DMS153 treated with DMSO at 0.1 percent for 48 hours (cell line): ENCODE measurements at regions not wholly inside any gene's neighbourhood (a gene's known extent, or its start where the extent isn't known, plus 50 kb on each side); places are given as distances from the start of the nearest gene placed in this dataset.
"Not testable (repeated sequence)": the region's sequence is repeated elsewhere in the genome, so short reads cannot be mapped to it uniquely, and the experiment has no call there.

Source experiments
- DNase-seq: peaks from one replicate; lab custom pipeline; 2025; ENCODE audit not compliant: unreplicated experiment; lab: John Stamatoyannopoulos, UW

- no peak for DNase-seq
These were observed 343.2 kb upstream of the ONECUT1 start for GRCh38 chr15:53133255-53133850.

DNA sequence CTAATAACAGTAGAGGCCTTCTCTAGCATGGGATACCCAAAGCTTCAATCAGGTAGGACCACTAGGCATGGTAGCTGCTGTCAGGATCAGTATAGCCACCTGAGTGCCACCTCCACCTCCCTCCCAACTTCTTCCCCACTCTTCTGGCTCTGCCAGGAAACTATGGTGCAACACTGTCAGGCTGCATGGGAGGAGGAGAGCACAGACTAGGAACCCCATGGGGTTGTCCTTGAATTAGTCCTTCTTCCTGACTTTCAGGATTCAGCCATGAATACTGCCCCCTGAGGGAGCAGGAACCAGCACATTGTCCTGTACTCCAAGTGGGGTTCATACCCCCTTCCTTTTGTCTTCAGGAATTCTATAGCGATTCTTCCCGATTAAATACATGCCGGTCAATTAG is 340.8 kb upstream of the ONECUT1 start:
- no peak for DNase-seq

GRCh38 chr15:53129121-53129904 is 339.2 kb upstream of the ONECUT1 start:
- DNase-seq, result no peak

DNA sequence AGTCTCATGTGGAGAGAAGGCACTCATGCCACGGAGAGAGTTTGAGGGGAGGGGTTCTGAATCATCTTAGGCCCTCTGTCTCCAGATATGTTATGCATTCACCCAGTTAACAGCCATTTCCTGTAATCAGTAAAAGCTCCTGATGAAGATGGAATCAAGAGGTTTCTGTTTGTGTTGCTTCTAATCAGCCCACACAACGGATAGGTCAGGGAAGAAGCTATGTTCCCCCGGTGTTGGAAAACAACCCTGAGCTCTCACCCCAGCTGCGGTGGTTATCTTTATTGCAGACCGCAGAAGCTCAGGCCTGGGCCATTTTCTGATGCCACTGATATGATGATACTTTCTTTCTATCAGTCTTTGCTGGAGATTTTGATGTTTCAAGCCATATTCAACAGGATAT is 338.5 kb upstream of the ONECUT1 start:
- DNase-seq, result no peak

- DNase-seq, result no peak
These were observed 336.0 kb upstream of the ONECUT1 start for GRCh38 chr15:53126144-53126543.

- DNase-seq, result no peak
These were observed 332.7 kb upstream of the ONECUT1 start for GRCh38 chr15:53122818-53123217.

DNA sequence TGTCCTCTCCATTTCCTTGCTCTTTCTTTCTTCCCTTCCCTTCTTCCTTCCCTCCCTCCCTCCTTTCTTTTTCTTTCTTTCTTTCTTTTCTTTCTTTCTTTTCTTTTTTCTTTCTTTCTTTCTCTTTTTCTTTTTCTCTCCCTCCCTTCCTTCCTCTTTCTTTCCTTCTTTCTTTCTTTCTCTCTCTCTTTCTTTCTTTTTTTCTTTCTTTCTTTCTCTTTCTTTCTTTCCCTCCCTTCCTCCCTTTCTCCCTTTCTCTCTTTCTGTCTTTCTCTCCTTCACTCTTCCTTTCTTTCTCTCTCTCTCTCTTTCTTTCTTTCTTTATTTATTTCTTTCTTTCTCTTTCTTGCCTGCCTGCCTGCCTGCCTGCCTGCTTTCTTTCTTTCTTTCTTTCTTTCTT is 326.8 kb upstream of the ONECUT1 start:
- DNase-seq, result not testable (repeated sequence)

- no peak for DNase-seq
These were observed 326.0 kb upstream of the ONECUT1 start for GRCh38 chr15:53116169-53116568.

DNA sequence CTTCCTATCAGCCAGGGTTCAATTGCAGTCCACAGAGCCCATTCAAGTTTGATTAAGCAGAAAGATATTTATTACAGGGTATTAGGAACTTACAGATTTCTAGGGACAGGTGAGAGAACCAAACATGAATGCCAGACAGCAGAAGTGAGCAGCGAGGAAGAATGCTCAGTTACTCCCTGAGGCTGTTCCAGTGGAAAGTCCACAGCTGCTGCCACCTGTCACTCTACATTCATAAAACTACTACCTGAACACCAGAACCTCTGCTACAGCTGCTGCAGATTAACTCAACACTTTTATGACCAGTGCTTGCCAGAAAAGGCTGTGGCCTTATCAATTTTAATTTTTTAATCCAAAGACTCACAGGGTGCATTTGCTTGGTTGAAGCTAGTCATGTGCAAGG is 325.4 kb upstream of the ONECUT1 start:
- no peak for DNase-seq

- no peak for DNase-seq
These were observed 324.8 kb upstream of the ONECUT1 start for GRCh38 chr15:53114960-53115359.

DNA sequence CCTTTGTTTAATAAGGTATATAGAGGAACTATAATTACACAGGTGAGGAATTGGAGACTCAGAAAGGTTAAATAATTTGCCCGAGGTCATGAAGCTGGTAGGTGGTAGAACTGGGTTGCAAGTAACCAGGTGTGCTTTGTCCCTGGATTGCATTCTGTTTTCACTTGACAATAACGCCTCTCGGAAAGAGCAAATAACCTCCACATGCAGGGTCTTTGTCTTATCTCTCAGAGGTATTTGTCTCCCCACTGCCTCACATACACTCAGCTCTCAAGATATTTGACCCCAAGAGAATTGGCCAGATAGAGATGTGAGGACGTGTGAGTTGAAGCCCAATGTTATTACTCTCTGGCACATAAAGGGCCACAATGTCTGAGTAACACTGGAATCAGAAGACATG is 320.9 kb upstream of the ONECUT1 start:
- DNase-seq, result no peak

- DNase-seq, result no peak
These were observed 318.2 kb upstream of the ONECUT1 start for GRCh38 chr15:53108319-53108718.

- DNase-seq, result no peak
These were observed 317.7 kb upstream of the ONECUT1 start for GRCh38 chr15:53107855-53108254.

DNA sequence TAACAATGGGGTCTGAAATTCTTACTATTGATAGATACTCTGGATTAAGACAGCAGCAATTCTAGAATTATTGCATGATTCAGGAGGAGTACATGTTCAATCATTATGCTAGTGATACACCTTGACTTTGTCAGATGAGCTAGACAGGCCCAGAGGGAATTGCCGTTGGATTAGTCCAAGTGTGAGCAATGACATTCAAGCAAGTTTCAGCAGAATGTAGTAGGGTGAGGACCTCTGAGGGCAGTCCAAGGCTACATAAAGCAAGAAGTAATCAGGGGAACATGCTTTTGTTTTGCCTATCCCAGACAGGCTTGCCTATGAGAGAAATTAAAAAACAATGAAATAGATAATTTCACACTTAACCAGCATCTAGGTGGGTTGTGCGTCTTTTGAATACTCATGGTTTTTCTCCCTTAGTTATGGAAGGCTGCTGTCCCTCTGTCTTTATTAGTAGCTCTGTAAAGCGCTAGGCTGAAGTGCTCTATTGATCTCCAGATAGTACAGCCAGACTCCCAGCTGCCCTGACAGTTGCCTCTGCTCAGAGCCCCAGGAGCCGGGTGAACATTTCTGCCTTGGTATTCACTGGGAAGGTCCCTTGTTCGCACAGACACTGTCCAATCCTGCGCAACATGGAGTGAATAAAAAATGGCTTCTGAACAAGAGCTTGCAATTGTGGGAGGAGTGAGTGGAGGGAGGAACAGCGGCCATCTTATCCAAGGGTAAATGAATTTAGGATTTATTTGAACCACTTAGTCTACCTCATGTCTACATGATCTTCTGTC is 316.6 kb upstream of the ONECUT1 start:
- DNase-seq, result no peak

DNA sequence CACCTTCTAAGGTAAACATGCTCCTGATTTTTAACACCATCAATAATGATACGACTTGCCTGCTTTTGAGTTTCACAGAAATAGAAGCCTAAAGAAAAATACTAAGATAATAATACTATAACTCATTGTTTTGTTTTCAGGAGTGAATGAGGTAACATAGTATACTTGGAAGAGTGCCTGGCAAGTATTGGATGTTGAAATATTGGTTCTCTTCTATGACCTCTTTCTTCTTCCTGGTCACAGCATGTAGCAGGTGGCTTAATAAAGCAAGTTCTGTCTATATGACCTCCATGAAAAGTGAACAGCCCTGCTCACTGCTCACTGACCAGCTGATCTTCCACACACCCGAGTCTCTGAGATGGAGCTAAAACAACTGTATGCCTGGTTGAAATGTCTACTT is 312.3 kb upstream of the ONECUT1 start:
- DNase-seq, result no peak

GRCh38 chr15:53080484-53080883 is 290.3 kb upstream of the ONECUT1 start:
- no peak for DNase-seq

GRCh38 chr15:53074221-53074620 is 284.1 kb upstream of the ONECUT1 start:
- no peak for DNase-seq

GRCh38 chr15:53072077-53072476 is 281.9 kb upstream of the ONECUT1 start:
- DNase-seq, result no peak

DNA sequence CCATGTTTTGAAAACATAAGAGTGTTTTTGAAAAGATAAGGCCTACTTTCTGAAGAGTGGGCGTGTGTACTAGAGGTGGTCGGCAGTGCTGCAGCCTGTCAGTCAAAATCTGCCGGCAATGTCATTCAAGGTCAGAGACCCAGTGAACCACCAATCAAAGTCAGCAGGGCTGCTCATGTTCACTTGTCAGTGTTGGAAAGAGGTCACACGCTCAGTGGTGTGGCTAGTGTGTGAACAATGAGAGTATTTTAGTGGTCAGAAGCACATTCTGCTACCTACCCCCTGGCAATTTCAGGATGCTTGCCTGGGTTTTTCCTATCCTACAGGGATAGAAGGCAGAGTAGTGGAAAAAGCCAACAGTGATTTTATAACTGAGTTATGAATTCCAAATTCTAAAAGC is 278.5 kb upstream of the ONECUT1 start:
- DNase-seq, result no peak

DNA sequence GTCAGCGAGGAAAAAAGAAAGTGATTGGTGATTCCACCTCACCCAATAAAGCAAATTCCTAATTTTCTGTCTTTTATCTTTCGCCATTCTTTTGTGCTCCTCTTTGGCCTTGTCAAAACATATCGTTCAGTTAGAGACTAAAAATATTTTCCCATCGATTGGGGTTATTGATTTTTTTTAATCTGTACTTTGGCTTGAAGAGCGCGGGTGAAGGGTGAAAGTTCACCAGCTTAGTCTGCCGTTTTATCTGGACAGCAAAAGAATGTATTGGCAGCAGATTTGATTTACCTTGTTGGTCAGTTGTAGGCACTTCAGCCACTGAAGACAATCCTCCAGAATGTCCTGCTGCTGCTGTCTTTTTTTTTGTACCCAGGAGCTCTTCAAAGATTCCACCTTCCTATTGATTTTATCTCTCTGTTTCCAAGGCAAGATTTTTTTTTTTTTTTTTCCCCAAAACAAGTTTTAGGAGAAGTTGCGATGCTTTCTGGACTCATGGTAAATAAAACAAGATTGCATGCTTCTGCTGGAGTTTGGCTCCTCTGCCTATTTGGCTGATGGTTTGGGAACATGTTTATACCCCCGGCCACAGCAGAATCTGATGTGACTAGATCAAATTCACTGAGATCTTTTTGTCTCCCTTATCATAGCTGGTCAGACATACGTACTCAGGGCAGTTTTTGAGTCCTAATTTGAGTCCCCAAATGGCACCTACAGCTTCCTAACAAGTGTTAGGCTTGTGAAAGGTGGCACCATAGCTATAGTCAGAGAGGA is 269.3 kb upstream of the ONECUT1 start:
- no peak for DNase-seq

DNA sequence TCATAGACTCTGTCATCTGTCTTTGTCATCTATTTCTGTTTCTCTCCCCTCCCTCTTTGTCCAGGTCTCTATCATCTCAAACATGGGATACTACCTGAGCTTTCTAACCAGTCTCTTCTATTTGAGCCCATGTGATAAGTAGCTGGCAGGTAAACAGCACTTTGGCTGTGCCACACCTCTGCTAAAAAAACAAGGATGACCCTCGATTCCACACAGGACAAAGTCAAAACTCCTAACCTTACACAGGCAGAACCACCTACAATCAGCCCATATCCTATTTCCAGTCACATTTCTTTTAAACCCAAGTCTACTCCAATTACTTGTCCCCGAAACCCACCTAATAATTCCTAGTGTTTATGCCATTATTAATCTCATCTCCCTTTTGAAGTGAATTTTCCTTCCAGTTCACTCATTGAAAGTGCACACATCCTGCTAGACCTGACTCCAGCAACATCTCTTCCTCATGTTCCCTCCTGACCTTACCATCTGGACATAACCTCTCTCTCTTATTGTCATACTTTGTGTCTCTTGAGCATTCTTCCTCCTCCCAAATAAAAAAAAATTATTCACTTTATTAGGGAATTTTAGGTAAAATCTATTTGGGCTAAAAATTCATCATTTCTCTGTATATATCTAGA is 256.1 kb upstream of the ONECUT1 start:
- no peak for DNase-seq
